ENCODE measurements at regions not wholly inside any gene's neighbourhood (a gene's known extent, or its start where the extent isn't known, plus 50 kb on each side); places are given as distances from the start of the nearest gene placed in this dataset.

- DNase-seq (ENCODE audit: low read depth) = no peak
Observed at GRCh38 chr10:43901744-43902504, 253.2 kb upstream of the ZNF32 start.

GRCh38 chr10:43901302-43901701 is 252.6 kb upstream of the ZNF32 start:
- DNase-seq (ENCODE audit: low read depth) = no peak

GRCh38 chr10:43900571-43900970 is 251.9 kb upstream of the ZNF32 start:
- no peak for DNase-seq (ENCODE audit: low read depth)

- no peak for DNase-seq (ENCODE audit: low read depth)
Observed at GRCh38 chr10:43899224-43899959, 250.7 kb upstream of the ZNF32 start.

GRCh38 chr10:43898592-43898991 is 249.9 kb upstream of the ZNF32 start:
- DNase-seq (ENCODE audit: low read depth) = no peak

- no peak for DNase-seq (ENCODE audit: low read depth)
Observed at GRCh38 chr10:43897765-43898419, 249.2 kb upstream of the ZNF32 start.

GRCh38 chr10:43892062-43892770 is 243.5 kb upstream of the ZNF32 start:
- DNase-seq (ENCODE audit: low read depth) = no peak

GRCh38 chr10:43891241-43891640 is 242.6 kb upstream of the ZNF32 start:
- no peak for DNase-seq (ENCODE audit: low read depth)

- no peak for DNase-seq (ENCODE audit: low read depth)
Observed at GRCh38 chr10:43890124-43890523, 241.4 kb upstream of the ZNF32 start.

- DNase-seq (ENCODE audit: low read depth) = no peak
Observed at GRCh38 chr10:43888586-43888985, 239.9 kb upstream of the ZNF32 start.

GRCh38 chr10:43885842-43886241 is 237.2 kb upstream of the ZNF32 start:
- no peak for DNase-seq (ENCODE audit: low read depth)

GRCh38 chr10:43885252-43885651 is 236.6 kb upstream of the ZNF32 start:
- DNase-seq (ENCODE audit: low read depth) = no peak

- no peak for DNase-seq (ENCODE audit: low read depth)
Observed at GRCh38 chr10:43884501-43885105, 235.9 kb upstream of the ZNF32 start.

GRCh38 chr10:43882711-43883110 is 234.0 kb upstream of the ZNF32 start:
- no peak for DNase-seq (ENCODE audit: low read depth)

- DNase-seq (ENCODE audit: low read depth) = no peak
Observed at GRCh38 chr10:43881657-43882056, 233.0 kb upstream of the ZNF32 start.

GRCh38 chr10:43880160-43880559 is 231.5 kb upstream of the ZNF32 start:
- DNase-seq (ENCODE audit: low read depth) = no peak

GRCh38 chr10:43879742-43880141 is 231.1 kb upstream of the ZNF32 start:
- no peak for DNase-seq (ENCODE audit: low read depth)

- no peak for DNase-seq (ENCODE audit: low read depth)
Observed at GRCh38 chr10:43879162-43879561, 230.5 kb upstream of the ZNF32 start.

GRCh38 chr10:43878386-43878785 is 229.7 kb upstream of the ZNF32 start:
- no peak for DNase-seq (ENCODE audit: low read depth)

- no peak for DNase-seq (ENCODE audit: low read depth)
Observed at GRCh38 chr10:43876976-43877375, 228.3 kb upstream of the ZNF32 start.

GRCh38 chr10:43874984-43875383 is 226.3 kb upstream of the ZNF32 start:
- DNase-seq (ENCODE audit: low read depth) = no peak

- no peak for DNase-seq (ENCODE audit: low read depth)
Observed at GRCh38 chr10:43873717-43874116, 225.0 kb upstream of the ZNF32 start.
